GM12878 (cell line): ENCODE measurements at regions not wholly inside any gene's neighbourhood (a gene's known extent, or its start where the extent isn't known, plus 50 kb on each side); places are given as distances from the start of the nearest gene placed in this dataset.

Experiments
- ATAC-seq: fragments of 200-7000 bp; cut with Tn5 transposase; 3 replicates; pipeline ENCODE4 v1.9.1; 2020; ENCODE audit warnings: mild to moderate bottlenecking, moderate library complexity
- BruUV-seq: library from RNA; stranded (reverse); fragments of 400-500 nt; replicated peaks from 2 replicates; lab custom pipeline; 2021; lab: Mats Ljungman, UMichigan
- CTCF ChIA-PET: fragments of 300-600 bp; sonication (Branson Sonifier 250); formaldehyde crosslinking; extraction: SDS; loops from one replicate; lab custom pipeline; 2021; ENCODE audit warnings: inconsistent platforms; lab: Yijun Ruan, JAX
- POLR2A ChIA-PET: fragments of 350-600 bp; formaldehyde crosslinking; extraction: SDS; loops from one replicate; lab custom pipeline; 2021; ENCODE audit warnings: inconsistent platforms; lab: Charles Lee
- RAD21 ChIA-PET: fragments of 300-600 bp; sonication (Branson Sonifier 250); formaldehyde crosslinking; loops from one replicate; lab custom pipeline; 2023; ENCODE audit warnings: antibody characterized with exemption; ENCODE audit not compliant: unreplicated experiment; lab: Charles Lee
- SMC1A ChIA-PET: fragments of 300-600 bp; sonication (Branson Sonifier 250); formaldehyde crosslinking; loops from one replicate; lab custom pipeline; 2023; ENCODE audit not compliant: unreplicated experiment, uncharacterized antibody; lab: Charles Lee
- DNase-seq: peaks from one replicate; pipeline ENCODE4 v3.0.0-alpha.2; 2011; ENCODE audit warnings: low read depth, low spot score
- FAIRE-seq: peaks from 3 replicates; lab custom pipeline; 2011; peaks lifted over from hg19 to GRCh38; lab: Jason Lieb, UNC
- H2AFZ ChIP-seq: 2 replicates; pipeline ENCODE4 v1.6.0; 2011; ENCODE audit warnings: low read depth, low read length, control low read depth; ENCODE audit not compliant: control insufficient read depth
- H3K27ac ChIP-seq: 2 replicates; pipeline ENCODE4 v1.5.1; 2011; ENCODE audit warnings: control low read depth; ENCODE audit not compliant: control insufficient read depth, insufficient read depth
- H3K27me3 ChIP-seq, 2 experiments: replicated peaks in 1 of 2; 2 replicates each; pipeline versions ENCODE4 v1.6.0 to v1.6.1; 2011; ENCODE audit warnings: low read length in 1 of 2; ENCODE audit not compliant: control insufficient read depth in 2 of 2, insufficient read depth in 2 of 2
- H3K36me3 ChIP-seq, 2 experiments: 2 replicates each; pipeline ENCODE4 v1.5.1; 2011; ENCODE audit warnings: low read length in 1 of 2; ENCODE audit not compliant: control insufficient read depth in 2 of 2, insufficient read depth in 2 of 2
- H3K4me1 ChIP-seq: 2 replicates; pipeline ENCODE4 v1.6.1; 2011; ENCODE audit warnings: mild to moderate bottlenecking, low read length, moderate library complexity, mixed read lengths; ENCODE audit not compliant: control insufficient read depth, insufficient read depth
- H3K4me2 ChIP-seq: 2 replicates; pipeline ENCODE4 v1.6.0; 2011; ENCODE audit warnings: control low read depth; ENCODE audit not compliant: control insufficient read depth, insufficient read depth
- H3K4me3 ChIP-seq: fragments of 200-600 bp; sonication (generic); 2 replicates; pipeline ENCODE4 v1.5.1; 2016
- H3K79me2 ChIP-seq: 2 replicates; pipeline ENCODE4 v1.6.0; 2011; ENCODE audit warnings: low read length; ENCODE audit not compliant: control insufficient read depth, insufficient read depth
- H3K9ac ChIP-seq: 2 replicates; pipeline ENCODE4 v1.8.0; 2011; ENCODE audit warnings: low read length, control low read depth, mixed read lengths; ENCODE audit not compliant: control insufficient read depth, insufficient read depth
- H3K9me3 ChIP-seq: replicated peaks from 3 replicates; pipeline ENCODE4 v1.5.1; 2011; ENCODE audit warnings: mild to moderate bottlenecking, low read length; ENCODE audit not compliant: control insufficient read depth, insufficient read depth
- H4K20me1 ChIP-seq: 2 replicates; pipeline ENCODE4 v1.6.0; 2011; ENCODE audit not compliant: control insufficient read depth, insufficient read depth
- ESRRA ChIP-seq: IDR thresholded peaks from 2 replicates; pipeline ENCODE4 v1.6.1; 2012; ENCODE audit warnings: mild to moderate bottlenecking, low read length, improper control_type of control experiment
- ETV6 ChIP-seq, 2 experiments: fragments of 450-650 bp in 1 of 2; IDR thresholded peaks in 1 of 2; conservative IDR thresholded peaks in 1 of 2; 2 replicates each; pipeline ENCODE4 v1.6.1; 2014; ENCODE audit warnings: antibody characterized with exemption in 1 of 2, borderline replicate concordance in 1 of 2, low read depth in 1 of 2, mild to moderate bottlenecking in 1 of 2, moderate library complexity in 1 of 2
- HDGF ChIP-seq: fragments of 450-650 bp; IDR thresholded peaks from 2 replicates; pipeline ENCODE4 v1.6.1; 2016; ENCODE audit warnings: antibody characterized with exemption
- IRF5 ChIP-seq: fragments of 450-650 bp; IDR thresholded peaks from 2 replicates; pipeline ENCODE4 v1.6.1; 2017; ENCODE audit warnings: borderline replicate concordance
- MTA3 ChIP-seq: IDR thresholded peaks from 2 replicates; pipeline ENCODE4 v1.6.1; 2012; ENCODE audit warnings: low read length, inconsistent platforms, borderline replicate concordance
- RFX5 ChIP-seq: IDR thresholded peaks from 2 replicates; pipeline ENCODE4 v1.6.1; 2011; ENCODE audit warnings: low read depth, low read length, improper control_type of control experiment
- SMARCA5 ChIP-seq: fragments of 450-650 bp; IDR thresholded peaks from 2 replicates; pipeline ENCODE4 v1.6.1; 2017; ENCODE audit warnings: mild to moderate bottlenecking
- SREBF1 ChIP-seq: IDR thresholded peaks from 2 replicates; pipeline ENCODE4 v1.6.1; 2012; ENCODE audit warnings: mild to moderate bottlenecking, low read length
- SRF ChIP-seq, 2 experiments: IDR thresholded peaks; 2 replicates each; pipeline ENCODE4 v1.6.1; 2011; ENCODE audit warnings: low read depth in 2 of 2, low read length in 2 of 2, mild to moderate bottlenecking in 1 of 2, moderate library complexity in 1 of 2
- TCF12 ChIP-seq: IDR thresholded peaks from 2 replicates; pipeline ENCODE4 v1.6.1; 2011; ENCODE audit warnings: low read depth, mild to moderate bottlenecking, low read length
- ZNF274 ChIP-seq: IDR thresholded peaks from one replicate; pipeline ENCODE4 v1.8.0; 2011; ENCODE audit not compliant: insufficient read length, insufficient read depth
- WGBS: methylation state at CpG from one replicate; pipeline ENCODE4 v1.1.6; 2016; ENCODE audit warnings: low lambda C conversion rate; ENCODE audit not compliant: insufficient replicate concordance, insufficient coverage; ENCODE audit errors: missing lambda C conversion rate; 5-methylcytosine and 5-hydroxymethylcytosine counted together
- in situ Hi-C: fragments of 300-500 bp; cut with MboI; formaldehyde crosslinking; loops from 9 replicates; pipeline ENCODE4 v1.14.3; 2018; ENCODE audit warnings: mixed read lengths
- intact Hi-C: fragments of 100-400 bp; cut with micrococcal nuclease; formaldehyde crosslinking; loops from one replicate; pipeline ENCODE4 v1.14.2; 2022; ENCODE audit not compliant: unreplicated experiment

GRCh38 chr16:65281586-65281985, 159.7 kb upstream of the CDH11 start:
- Histone ChIP-seq H3K9ac (no peak overlapping the region), H3K36me3 (no peaks in the 10 kb centered on the region), H3K79me2 (no peaks in the 10 kb centered on the region), H3K27me3 (no peaks in the 10 kb centered on the region), H3K4me1 (no peaks in the 10 kb centered on the region), H2AFZ (no peak overlapping the region), H3K9me3 (no peaks in the 10 kb centered on the region), H3K27ac (no peak overlapping the region), H3K4me3 (no peak overlapping the region), H3K4me2 (no peak overlapping the region), H4K20me1 (no peaks in the 10 kb centered on the region)
- BruUV-seq: no TSS peak
- in situ Hi-C loops (no loop called here), intact Hi-C loops (no loop called here)
- TF ChIP-seq SMARCA5 (no peak), SREBF1 (no peak), TCF12 (no peak), SRF (IDR thresholded peaks at IDR 0.05; ENCODE audit: low read depth in 2 of 2, low read length in 2 of 2) (no peak), MTA3 (no peak), ZNF274 (no peak), ETV6 (conservative IDR thresholded peaks at IDR 0.05 in 1 of 2, IDR thresholded peaks at IDR 0.05 in 1 of 2; ENCODE audit: borderline replicate concordance in 1 of 2, low read depth in 1 of 2) (no peak), RFX5 (no peak), ESRRA (no peak)
- no peak for ATAC-seq
- RAD21 ChIA-PET: no interaction called here
- POLR2A ChIA-PET: no interaction called here
- SMC1A ChIA-PET: no interaction called here
- WGBS: 0% methylated on average over 2 of the region's 2 CpGs
- CTCF ChIA-PET: no interaction called here
- DNase-seq: no peak
- no peak for FAIRE-seq

- Histone ChIP-seq H3K36me3 (no peaks in the 10 kb centered on the region), H3K27ac (no peak overlapping the region), H3K4me1 (no peaks in the 10 kb centered on the region), H3K9me3 (no peaks in the 10 kb centered on the region), H3K9ac (no peak overlapping the region), H3K79me2 (no peaks in the 10 kb centered on the region), H3K4me2 (no peak overlapping the region), H4K20me1 (no peaks in the 10 kb centered on the region), H3K27me3 (no peaks in the 10 kb centered on the region), H2AFZ (no peak overlapping the region), H3K4me3 (no peak overlapping the region)
- no peak for FAIRE-seq
- WGBS: 13% methylated on average over 8 of the region's 8 CpGs
- ChIA-PET RAD21 (no interaction called here), CTCF (no interaction called here), POLR2A (no interaction called here), SMC1A (no interaction called here)
- BruUV-seq: no TSS peak
- DNase-seq: no peak
- in situ Hi-C loops: no loop called here
- no peak for TF ChIP-seq HDGF
- no peak for TF ChIP-seq IRF5
- ATAC-seq: no peak
- intact Hi-C loops: no loop called here
Observed at GRCh38 chr16:65280845-65281512, 159.1 kb upstream of the CDH11 start.
